GM18505 (cell line): ENCODE measurements at regions not wholly inside any gene's neighbourhood (a gene's known extent, or its start where the extent isn't known, plus 50 kb on each side); places are given as distances from the start of the nearest gene placed in this dataset.
"Not testable (repeated sequence)": the region's sequence is repeated elsewhere in the genome, so short reads cannot be mapped to it uniquely, and the experiment has no call there.

ENCODE experiments used
- ATAC-seq: cut with Tn5 transposase; IDR thresholded peaks from one replicate; pipeline ENCODE4 v1.9.1; 2021; ENCODE audit not compliant: unreplicated experiment
- POLR2A ChIP-seq: IDR thresholded peaks from 4 replicates; pipeline ENCODE4 v1.6.1; 2011; ENCODE audit warnings: borderline replicate concordance; ENCODE audit not compliant: insufficient read depth, insufficient read length; ENCODE audit errors: extremely low read depth

GRCh38 chr22:48720662-48721394 lies 1106.8 kb downstream of the BRD1 start:
- ATAC-seq = no peak
- TF ChIP-seq POLR2A = no peak

- no peak for ATAC-seq
- no peak for TF ChIP-seq POLR2A
These were observed 1107.6 kb downstream of the BRD1 start for GRCh38 chr22:48719978-48720661.

GRCh38 chr22:48718818-48719500 lies 1108.7 kb downstream of the BRD1 start:
- no peak for ATAC-seq
- no peak for TF ChIP-seq POLR2A

GRCh38 chr22:48717883-48718817 lies 1109.5 kb downstream of the BRD1 start:
- TF ChIP-seq POLR2A = no peak
- no peak for ATAC-seq

- TF ChIP-seq POLR2A = no peak
- no peak for ATAC-seq
These were observed 1110.4 kb downstream of the BRD1 start for GRCh38 chr22:48717076-48717810.

- not testable (repeated sequence) for ATAC-seq
These were observed 1111.5 kb downstream of the BRD1 start for GRCh38 chr22:48716154-48716553.

- no peak for TF ChIP-seq POLR2A
- no peak for ATAC-seq
These were observed 1112.2 kb downstream of the BRD1 start for GRCh38 chr22:48715511-48715910.

- ATAC-seq = no peak
- TF ChIP-seq POLR2A = no peak
These were observed 1113.4 kb downstream of the BRD1 start for GRCh38 chr22:48714231-48714630.

- no peak for ATAC-seq
- TF ChIP-seq POLR2A = no peak
These were observed 1114.1 kb downstream of the BRD1 start for GRCh38 chr22:48713272-48714205.

- no peak for ATAC-seq
- no peak for TF ChIP-seq POLR2A
These were observed 1115.0 kb downstream of the BRD1 start for GRCh38 chr22:48712558-48713271.

GRCh38 chr22:48711669-48712068 lies 1116.0 kb downstream of the BRD1 start:
- no peak for ATAC-seq

More at GRCh38 chr22:48711669-48712068, 1116.0 kb downstream of the BRD1 start:
- TF ChIP-seq POLR2A = no peak
